ENCODE measurements at regions not wholly inside any gene's neighbourhood (a gene's known extent, or its start where the extent isn't known, plus 50 kb on each side); places are given as distances from the start of the nearest gene placed in this dataset.

GRCh38 chr3:74119221-74119620 is 494.5 kb upstream of the PDZRN3 start:
- TF ChIP-seq EP300 (conservative IDR thresholded peaks at IDR 0.05; ENCODE audit: poor library complexity, severe bottlenecking): no peak
- no peak for TF ChIP-seq POLR2AphosphoS5 (IDR thresholded peaks at IDR 0.05)
- no peak for TF ChIP-seq TAF1 (IDR thresholded peaks at IDR 0.05; ENCODE audit: low read depth)
- no peak for TF ChIP-seq RAD21 (conservative IDR thresholded peaks at IDR 0.05)
- no peak for TF ChIP-seq REST (IDR thresholded peaks at IDR 0.05; ENCODE audit: borderline replicate concordance)
- no peak for TF ChIP-seq CTCF (IDR thresholded peaks at IDR 0.05; ENCODE audit: poor library complexity, severe bottlenecking)
- no peak for TF ChIP-seq MXI1 (conservative IDR thresholded peaks at IDR 0.05; ENCODE audit: poor library complexity, severe bottlenecking)
- TF ChIP-seq SMC3 (conservative IDR thresholded peaks at IDR 0.05; ENCODE audit: poor library complexity): no peak
- no peak for TF ChIP-seq EZH2 (IDR thresholded peaks at IDR 0.05; ENCODE audit: borderline replicate concordance, insufficient read depth, low read length, poor library complexity, severe bottlenecking)
- Histone ChIP-seq H3K4me3 (ENCODE audit: low read length) (no peak overlapping the region), H3K9me3 (ENCODE audit: low read length) (no peaks in the 10 kb centered on the region), H3K9me2 (ENCODE audit: insufficient read depth, low read length) (no peaks in the 10 kb centered on the region), H3K79me2 (replicated peaks; ENCODE audit: insufficient read depth, low read length) (no peaks in the 10 kb centered on the region), H3K4me2 (ENCODE audit: low read length) (no peak overlapping the region), H4K20me1 (ENCODE audit: insufficient read depth) (no peaks in the 10 kb centered on the region), H3K27me3 (ENCODE audit: insufficient read depth, low read depth, low read length) (no peaks in the 10 kb centered on the region), H3K9ac (ENCODE audit: low read length) (no peak overlapping the region), H2AFZ (ENCODE audit: low read depth, low read length) (no peak overlapping the region), H3K27ac (ENCODE audit: low read length) (no peak overlapping the region), H3F3A (ENCODE audit: insufficient read depth, low read length, poor library complexity, severe bottlenecking) (no peaks in the 10 kb centered on the region), H3K36me3 (ENCODE audit: insufficient read depth, low read length) (no peaks in the 10 kb centered on the region)

GRCh38 chr3:74115906-74116305 is 491.2 kb upstream of the PDZRN3 start:
- H3K9ac ChIP-seq (ENCODE audit: low read length): no peak overlapping the region
- H3F3A ChIP-seq (ENCODE audit: insufficient read depth, low read length, poor library complexity, severe bottlenecking): no peaks in the 10 kb centered on the region
- H3K27ac ChIP-seq (ENCODE audit: low read length): no peak overlapping the region
- H3K9me3 ChIP-seq (ENCODE audit: low read length): no peaks in the 10 kb centered on the region
- no peaks in the 10 kb centered on the region for H3K36me3 ChIP-seq (ENCODE audit: insufficient read depth, low read length)
- no peaks in the 10 kb centered on the region for H4K20me1 ChIP-seq (ENCODE audit: insufficient read depth)
- no peaks in the 10 kb centered on the region for H3K27me3 ChIP-seq (ENCODE audit: insufficient read depth, low read depth, low read length)
- TF ChIP-seq SMC3 (conservative IDR thresholded peaks at IDR 0.05; ENCODE audit: poor library complexity) (no peak), RAD21 (conservative IDR thresholded peaks at IDR 0.05) (no peak), EZH2 (IDR thresholded peaks at IDR 0.05; ENCODE audit: borderline replicate concordance, insufficient read depth, low read length, poor library complexity, severe bottlenecking) (no peak), POLR2AphosphoS5 (IDR thresholded peaks at IDR 0.05) (no peak), MXI1 (conservative IDR thresholded peaks at IDR 0.05; ENCODE audit: poor library complexity, severe bottlenecking) (no peak), REST (IDR thresholded peaks at IDR 0.05; ENCODE audit: borderline replicate concordance) (no peak), CTCF (IDR thresholded peaks at IDR 0.05; ENCODE audit: poor library complexity, severe bottlenecking) (no peak), TAF1 (IDR thresholded peaks at IDR 0.05; ENCODE audit: low read depth) (no peak), EP300 (conservative IDR thresholded peaks at IDR 0.05; ENCODE audit: poor library complexity, severe bottlenecking) (no peak)
- no peak overlapping the region for H3K4me2 ChIP-seq (ENCODE audit: low read length)
- no peaks in the 10 kb centered on the region for H3K9me2 ChIP-seq (ENCODE audit: insufficient read depth, low read length)
- H3K4me3 ChIP-seq (ENCODE audit: low read length): no peak overlapping the region
- no peak overlapping the region for H2AFZ ChIP-seq (ENCODE audit: low read depth, low read length)
- no peaks in the 10 kb centered on the region for H3K79me2 ChIP-seq (replicated peaks; ENCODE audit: insufficient read depth, low read length)
